Caco-2 (cell line): ENCODE measurements at regions not wholly inside any gene's neighbourhood (a gene's known extent, or its start where the extent isn't known, plus 50 kb on each side); places are given as distances from the start of the nearest gene placed in this dataset.
"Not testable (repeated sequence)": the region's sequence is repeated elsewhere in the genome, so short reads cannot be mapped to it uniquely, and the experiment has no call there.

Experiments
- BruUV-seq: library from RNA; stranded (reverse); fragments of 400-500 nt; replicated peaks from 2 replicates; lab custom pipeline; 2021; lab: Mats Ljungman, UMichigan
- CTCF ChIA-PET: fragments of 300-600 bp; sonication (Branson Sonifier 250); formaldehyde crosslinking; loops from one replicate; lab custom pipeline; 2022; ENCODE audit warnings: antibody characterized with exemption; lab: Charles Lee
- POLR2A ChIA-PET: fragments of 300-600 bp; sonication (Branson Sonifier 250); formaldehyde crosslinking; loops from one replicate; lab custom pipeline; 2022; ENCODE audit warnings: antibody characterized with exemption; lab: Charles Lee
- DNase-seq, 2 experiments: peaks; one replicate each; pipeline versions ENCODE4 v3.0.0 to v3.0.0-alpha.2; 2020 to 2022
- H3K27me3 ChIP-seq: replicated peaks from 2 replicates; pipeline ENCODE4 v1.6.0; 2011; ENCODE audit warnings: low read length; ENCODE audit not compliant: control insufficient read depth, insufficient read depth
- H3K36me3 ChIP-seq: 2 replicates; pipeline ENCODE4 v1.5.1; 2011; ENCODE audit warnings: low read length; ENCODE audit not compliant: control insufficient read depth, insufficient read depth
- H3K4me1 ChIP-seq: fragments of 250-450 bp; sonication (Bioruptor Pico); 2 replicates; pipeline ENCODE4 v1.5.1; 2020; ENCODE audit warnings: mild to moderate bottlenecking
- H3K4me3 ChIP-seq: 2 replicates; pipeline ENCODE4 v1.5.1; 2011; ENCODE audit warnings: low read depth, mild to moderate bottlenecking, control low read depth, low read length
- H3K9me3 ChIP-seq: fragments of 250-450 bp; sonication (Bioruptor Pico); 2 replicates; pipeline ENCODE4 v1.5.1; 2020; ENCODE audit warnings: mild to moderate bottlenecking, moderate library complexity
- H3K27ac Mint-ChIP-seq: one replicate; pipeline ENCODE4 v1.8.0; 2022; ENCODE audit warnings: mixed read lengths; ENCODE audit not compliant: unreplicated experiment
- H3K27me3 Mint-ChIP-seq: one replicate; pipeline ENCODE4 v1.8.0; 2022; ENCODE audit warnings: mixed read lengths; ENCODE audit not compliant: insufficient read depth, unreplicated experiment
- H3K36me3 Mint-ChIP-seq: one replicate; pipeline ENCODE4 v1.8.0; 2022; ENCODE audit warnings: mild to moderate bottlenecking, mixed read lengths; ENCODE audit not compliant: insufficient read depth, unreplicated experiment
- H3K4me1 Mint-ChIP-seq: one replicate; pipeline ENCODE4 v1.8.0; 2022; ENCODE audit warnings: low read depth, mixed read lengths; ENCODE audit not compliant: unreplicated experiment
- H3K4me3 Mint-ChIP-seq: one replicate; pipeline ENCODE4 v1.8.0; 2022; ENCODE audit warnings: mild to moderate bottlenecking, moderate library complexity, mixed read lengths; ENCODE audit not compliant: unreplicated experiment
- H3K9me3 Mint-ChIP-seq: one replicate; pipeline ENCODE4 v1.8.0; 2022; ENCODE audit warnings: mixed read lengths; ENCODE audit not compliant: unreplicated experiment
- intact Hi-C: fragments of 100-400 bp; cut with micrococcal nuclease; formaldehyde crosslinking; loops from one replicate; pipeline ENCODE4 v1.10.0; 2022; ENCODE audit not compliant: unreplicated experiment
- TF ChIP-seq, protein P1 (sequence below), 2 experiments: fragments of 200-600 bp in 1 of 2; IDR thresholded peaks; 1 replicate in 1 of 2; 2 replicates in 1 of 2; pipeline versions ENCODE4 v1.5.1 to v1.8.0; 2011 to 2022; ENCODE audit warnings: antibody characterized with exemption in 1 of 2, control low read depth in 1 of 2, inconsistent platforms in 1 of 2, low read depth in 1 of 2, low read length in 1 of 2, mild to moderate bottlenecking in 1 of 2, moderate library complexity in 1 of 2; ENCODE audit not compliant: insufficient read depth in 1 of 2, severe bottlenecking in 1 of 2, unreplicated experiment in 1 of 2

DNA sequence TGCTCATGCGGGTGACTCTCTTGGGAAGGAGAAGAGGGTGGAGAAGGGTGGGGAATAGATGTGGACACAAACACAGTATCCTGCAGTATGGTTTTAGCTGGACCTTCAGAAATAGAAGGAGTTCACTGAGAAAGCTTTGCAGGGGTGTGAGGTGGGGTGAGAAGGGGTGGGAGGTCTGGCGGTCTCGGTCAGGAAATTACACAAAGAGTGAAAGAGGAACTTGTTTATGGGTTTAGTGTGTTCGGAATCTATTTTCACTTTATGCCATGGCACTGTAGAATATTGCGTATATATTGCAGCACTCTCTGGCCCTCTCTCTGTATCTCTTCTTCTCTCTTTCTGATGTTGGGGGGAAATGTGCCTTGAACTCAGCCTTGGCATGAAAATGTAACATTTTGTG is 148.2 kb upstream of the GOT2 start:
- TF ChIP-seq, protein P1, sequence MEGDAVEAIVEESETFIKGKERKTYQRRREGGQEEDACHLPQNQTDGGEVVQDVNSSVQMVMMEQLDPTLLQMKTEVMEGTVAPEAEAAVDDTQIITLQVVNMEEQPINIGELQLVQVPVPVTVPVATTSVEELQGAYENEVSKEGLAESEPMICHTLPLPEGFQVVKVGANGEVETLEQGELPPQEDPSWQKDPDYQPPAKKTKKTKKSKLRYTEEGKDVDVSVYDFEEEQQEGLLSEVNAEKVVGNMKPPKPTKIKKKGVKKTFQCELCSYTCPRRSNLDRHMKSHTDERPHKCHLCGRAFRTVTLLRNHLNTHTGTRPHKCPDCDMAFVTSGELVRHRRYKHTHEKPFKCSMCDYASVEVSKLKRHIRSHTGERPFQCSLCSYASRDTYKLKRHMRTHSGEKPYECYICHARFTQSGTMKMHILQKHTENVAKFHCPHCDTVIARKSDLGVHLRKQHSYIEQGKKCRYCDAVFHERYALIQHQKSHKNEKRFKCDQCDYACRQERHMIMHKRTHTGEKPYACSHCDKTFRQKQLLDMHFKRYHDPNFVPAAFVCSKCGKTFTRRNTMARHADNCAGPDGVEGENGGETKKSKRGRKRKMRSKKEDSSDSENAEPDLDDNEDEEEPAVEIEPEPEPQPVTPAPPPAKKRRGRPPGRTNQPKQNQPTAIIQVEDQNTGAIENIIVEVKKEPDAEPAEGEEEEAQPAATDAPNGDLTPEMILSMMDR (IDR thresholded peaks at IDR 0.05; ENCODE audit: insufficient read depth in 1 of 2, low read depth in 1 of 2, low read length in 1 of 2, severe bottlenecking in 1 of 2, unreplicated experiment in 1 of 2): no peak
- Histone ChIP-seq H3K4me3 (no peak overlapping the region), H3K27me3 (no peaks in the 10 kb centered on the region), H3K4me1 (no peaks in the 10 kb centered on the region), H3K9me3 (peaks cover 8% of the 10 kb centered on the region; the same call in 1 of the 2 replicates), H3K36me3 (no peaks in the 10 kb centered on the region)
- ChIA-PET POLR2A (no interaction called here), CTCF (no interaction called here)
- intact Hi-C loops: no loop called here
- no peaks in the 10 kb centered on the region for H3K36me3 Mint-ChIP-seq
- BruUV-seq: no TSS peak
- H3K9me3 Mint-ChIP-seq: peaks cover 9% of the 10 kb centered on the region
- H3K4me1 Mint-ChIP-seq: no peaks in the 10 kb centered on the region
- H3K4me3 Mint-ChIP-seq: no peak overlapping the region
- no peak for DNase-seq
- peaks cover 11% of the 10 kb centered on the region for H3K27me3 Mint-ChIP-seq
- no peak overlapping the region for H3K27ac Mint-ChIP-seq

DNA sequence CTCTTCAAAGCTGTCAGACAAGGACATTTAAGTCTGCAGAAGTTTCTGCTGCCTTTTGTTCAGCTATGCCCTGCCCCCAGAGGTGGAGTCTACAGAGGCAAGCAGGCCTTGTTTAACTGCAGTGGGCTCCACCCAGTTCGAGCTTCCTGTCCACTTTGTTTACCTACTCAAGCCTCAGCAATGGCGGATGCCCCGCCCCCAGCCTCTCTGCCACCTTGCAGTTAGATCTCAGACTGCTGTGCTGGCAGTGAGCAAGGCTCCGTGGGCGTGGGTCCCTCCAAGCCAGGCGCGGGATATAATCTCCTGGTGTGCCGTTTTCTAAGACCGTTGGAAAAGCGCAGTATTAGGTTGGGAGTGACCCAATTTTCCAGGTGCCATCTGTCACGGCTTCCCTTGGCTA is 144.5 kb upstream of the GOT2 start:
- CTCF ChIA-PET, H3K36me3 Mint-ChIP-seq, H3K27me3 Mint-ChIP-seq, intact Hi-C loops, H3K9me3 Mint-ChIP-seq, H3K9me3 ChIP-seq, H3K4me1 Mint-ChIP-seq, H3K4me1 ChIP-seq, BruUV-seq, H3K36me3 ChIP-seq, H3K27ac Mint-ChIP-seq, DNase-seq, H3K4me3 Mint-ChIP-seq, H3K27me3 ChIP-seq, H3K4me3 ChIP-seq: not testable (repeated sequence)
- POLR2A ChIA-PET: interaction anchor here (0.6 kb wide), 1 partner anchor 160 kb away, joined by 4 read pairs; no protein-coding TSS in a partner anchor

DNA sequence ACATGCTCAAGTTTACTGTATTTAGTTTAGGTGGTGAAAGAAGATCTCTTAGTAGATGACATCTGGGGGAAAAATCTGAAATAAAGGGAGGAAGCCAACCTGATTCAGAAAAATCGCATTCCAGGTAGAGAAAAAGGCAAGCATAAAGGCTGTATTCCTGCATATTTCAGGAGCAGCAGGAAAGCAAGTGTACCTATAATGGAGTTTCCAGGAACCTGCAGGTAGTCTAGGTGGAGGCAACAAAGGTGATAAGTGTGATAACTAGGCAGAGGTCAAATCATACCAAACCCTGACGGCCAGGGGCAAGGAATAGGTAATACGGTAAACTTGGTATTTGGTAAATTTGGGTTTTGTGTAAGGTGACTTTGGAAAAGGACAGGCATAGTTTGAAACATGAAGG is 132.8 kb upstream of the GOT2 start:
- Histone ChIP-seq H3K9me3 (no peaks in the 10 kb centered on the region), H3K4me1 (no peaks in the 10 kb centered on the region), H3K4me3 (no peak overlapping the region), H3K27me3 (no peaks in the 10 kb centered on the region), H3K36me3 (no peaks in the 10 kb centered on the region)
- intact Hi-C loops: no loop called here
- no peak overlapping the region for H3K4me3 Mint-ChIP-seq
- H3K27ac Mint-ChIP-seq: no peak overlapping the region
- no peaks in the 10 kb centered on the region for H3K4me1 Mint-ChIP-seq
- no peak for DNase-seq
- POLR2A ChIA-PET: no interaction called here
- TF ChIP-seq, protein P1 (IDR thresholded peaks at IDR 0.05; ENCODE audit: insufficient read depth in 1 of 2, low read depth in 1 of 2, low read length in 1 of 2, severe bottlenecking in 1 of 2, unreplicated experiment in 1 of 2): no peak
- H3K9me3 Mint-ChIP-seq: no peaks in the 10 kb centered on the region
- BruUV-seq: no TSS peak
- H3K36me3 Mint-ChIP-seq: no peaks in the 10 kb centered on the region
- peaks cover 33% of the 10 kb centered on the region for H3K27me3 Mint-ChIP-seq
- CTCF ChIA-PET: no interaction called here

DNA sequence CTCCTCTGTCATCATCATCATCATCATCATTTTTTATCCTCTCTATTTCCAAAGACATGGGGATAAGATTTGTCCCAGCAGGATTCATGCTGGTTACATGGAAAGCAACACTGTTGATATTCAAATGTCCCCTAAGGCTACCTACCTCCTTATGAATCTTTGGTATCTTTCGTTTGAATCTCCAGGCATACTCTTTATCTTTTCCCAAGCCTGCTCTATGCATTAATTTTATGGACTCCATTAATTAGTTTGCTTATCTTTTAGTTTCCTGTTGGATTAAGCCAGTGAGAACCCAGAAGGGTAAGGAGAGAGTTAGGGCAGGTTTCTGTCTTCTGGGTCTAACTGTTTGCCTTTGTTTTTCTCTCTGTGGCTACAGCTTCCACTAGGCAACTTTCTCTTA is 129.6 kb upstream of the GOT2 start:
- no peaks in the 10 kb centered on the region for H3K36me3 Mint-ChIP-seq
- H3K9me3 ChIP-seq: no peaks in the 10 kb centered on the region
- H3K4me1 Mint-ChIP-seq: no peaks in the 10 kb centered on the region
- BruUV-seq: no TSS peak
- peaks cover 33% of the 10 kb centered on the region for H3K27me3 Mint-ChIP-seq
- TF ChIP-seq, protein P1 (IDR thresholded peaks at IDR 0.05; ENCODE audit: insufficient read depth in 1 of 2, low read depth in 1 of 2, low read length in 1 of 2, severe bottlenecking in 1 of 2, unreplicated experiment in 1 of 2): no peak
- ChIA-PET CTCF (no interaction called here), POLR2A (no interaction called here)
- no peak overlapping the region for H3K4me3 ChIP-seq
- H3K27me3 ChIP-seq: no peaks in the 10 kb centered on the region
- intact Hi-C loops: no loop called here
- no peak overlapping the region for H3K27ac Mint-ChIP-seq
- no peaks in the 10 kb centered on the region for H3K36me3 ChIP-seq
- H3K4me1 ChIP-seq: no peaks in the 10 kb centered on the region
- no peak for DNase-seq
- no peak overlapping the region for H3K4me3 Mint-ChIP-seq
- no peaks in the 10 kb centered on the region for H3K9me3 Mint-ChIP-seq
